PC-3 (cell line): ENCODE measurements at regions not wholly inside any gene's neighbourhood (a gene's known extent, or its start where the extent isn't known, plus 50 kb on each side); places are given as distances from the start of the nearest gene placed in this dataset.

Source experiments
- ATAC-seq: fragments of 200-7000 bp; cut with Tn5 transposase; 2 replicates; pipeline ENCODE4 v1.9.1; 2020; ENCODE audit warnings: mild to moderate bottlenecking, moderate library complexity
- BruUV-seq: library from RNA; stranded (reverse); fragments of 400-500 nt; replicated peaks from 2 replicates; lab custom pipeline; 2021; lab: Mats Ljungman, UMichigan
- CTCF ChIA-PET: fragments of 300-600 bp; sonication (Branson Sonifier 250); formaldehyde crosslinking; loops from one replicate; lab custom pipeline; 2022; ENCODE audit warnings: antibody characterized with exemption; lab: Charles Lee
- POLR2A ChIA-PET: fragments of 300-600 bp; sonication (Branson Sonifier 250); formaldehyde crosslinking; loops from one replicate; lab custom pipeline; 2022; ENCODE audit warnings: antibody characterized with exemption; ENCODE audit not compliant: unreplicated experiment; lab: Charles Lee
- DNase-seq: peaks from one replicate; pipeline ENCODE4 v3.0.0-alpha.2; 2015
- H2AFZ ChIP-seq: fragments of 300-600 bp; sonication (generic); 2 replicates; pipeline ENCODE4 v1.6.0; 2016; ENCODE audit warnings: antibody characterized with exemption, low read length
- H3F3A ChIP-seq: fragments of 300-600 bp; sonication (generic); one replicate; pipeline ENCODE4 v1.6.0; 2017; ENCODE audit warnings: antibody characterized with exemption, low read length, control low read depth, mild to moderate bottlenecking; ENCODE audit not compliant: unreplicated experiment
- H3K27ac ChIP-seq: fragments of 300-600 bp; sonication (generic); 2 replicates; pipeline ENCODE4 v1.5.1; 2016; ENCODE audit warnings: mild to moderate bottlenecking, low read length
- H3K27me3 ChIP-seq: fragments of 300-600 bp; sonication (generic); 2 replicates; pipeline ENCODE4 v1.6.1; 2016; ENCODE audit warnings: low read length, mixed read lengths
- H3K36me3 ChIP-seq: fragments of 300-600 bp; sonication (generic); 2 replicates; pipeline ENCODE4 v1.6.1; 2016; ENCODE audit warnings: low read depth, mixed run types, low read length, mixed read lengths
- H3K4me1 ChIP-seq: fragments of 300-600 bp; sonication (generic); 2 replicates; pipeline ENCODE4 v1.5.1; 2016; ENCODE audit warnings: low read length; ENCODE audit not compliant: insufficient read depth
- H3K4me2 ChIP-seq: fragments of 300-600 bp; sonication (generic); 2 replicates; pipeline ENCODE4 v1.6.0; 2016; ENCODE audit warnings: low read length
- H3K4me3 ChIP-seq: fragments of 300-600 bp; sonication (generic); 2 replicates; pipeline ENCODE4 v1.5.1; 2016; ENCODE audit warnings: mild to moderate bottlenecking, low read length, mixed read lengths
- H3K79me2 ChIP-seq: fragments of 300-600 bp; sonication (generic); 2 replicates; pipeline ENCODE4 v1.6.1; 2017; ENCODE audit warnings: low read length, mixed read lengths
- H3K9ac ChIP-seq: fragments of 300-600 bp; sonication (generic); 2 replicates; pipeline ENCODE4 v1.6.0; 2016; ENCODE audit warnings: mild to moderate bottlenecking, low read length
- H3K9me2 ChIP-seq: fragments of 300-600 bp; sonication (generic); replicated peaks from 2 replicates; pipeline ENCODE4 v1.6.1; 2016; ENCODE audit warnings: mixed run types, low read length, mixed read lengths
- H3K9me3 ChIP-seq: fragments of 300-600 bp; sonication (generic); 2 replicates; pipeline ENCODE4 v1.6.1; 2016; ENCODE audit warnings: low read length, mixed read lengths
- H4K20me1 ChIP-seq: fragments of 300-600 bp; sonication (generic); 2 replicates; pipeline ENCODE4 v1.6.1; 2016; ENCODE audit warnings: low read length, mixed read lengths
- CTCF ChIP-seq: fragments of 300-600 bp; sonication (generic); conservative IDR thresholded peaks from 2 replicates; pipeline ENCODE4 v1.5.1; 2017; ENCODE audit warnings: antibody characterized with exemption, low read depth, mild to moderate bottlenecking, low read length
- EZH2 ChIP-seq: fragments of 300-600 bp; sonication (generic); IDR thresholded peaks from one replicate; pipeline ENCODE4 v1.6.1; 2017; ENCODE audit warnings: antibody characterized with exemption, mild to moderate bottlenecking, low read length; ENCODE audit not compliant: unreplicated experiment
- EZH2phosphoT487 ChIP-seq: fragments of 300-600 bp; sonication (generic); IDR thresholded peaks from 2 replicates; pipeline ENCODE4 v1.6.1; 2018; ENCODE audit warnings: mild to moderate bottlenecking, antibody characterized with exemption, low read length, borderline replicate concordance
- intact Hi-C: fragments of 100-400 bp; cut with micrococcal nuclease; formaldehyde crosslinking; loops from 2 replicates; pipeline ENCODE4 v1.9.0; 2023

- Histone ChIP-seq H3K9me3 (no peaks in the 10 kb centered on the region), H3K79me2 (no peaks in the 10 kb centered on the region), H3K27me3 (no peaks in the 10 kb centered on the region), H3K4me3 (no peak overlapping the region), H3K9me2 (no peaks in the 10 kb centered on the region), H4K20me1 (no peaks in the 10 kb centered on the region), H3F3A (no peaks in the 10 kb centered on the region), H3K4me1 (no peaks in the 10 kb centered on the region), H3K36me3 (no peaks in the 10 kb centered on the region), H2AFZ (no peak overlapping the region), H3K27ac (no peak overlapping the region), H3K9ac (no peak overlapping the region), H3K4me2 (no peak overlapping the region)
- no peak for TF ChIP-seq EZH2
- TF ChIP-seq EZH2phosphoT487, result no peak
- TF ChIP-seq CTCF, result no peak
- ChIA-PET CTCF (no interaction called here), POLR2A (no interaction called here)
- ATAC-seq (no peak), DNase-seq (no peak)
- no TSS peak for BruUV-seq
- intact Hi-C loops, result no loop called here
Measured at GRCh38 chr4:62928483-62928882, 1480.8 kb downstream of the TECRL start.

- intact Hi-C loops, result no loop called here
- no peak overlapping the region for H3K27ac ChIP-seq
- no peaks in the 10 kb centered on the region for H3K27me3 ChIP-seq
- no peak overlapping the region for H3K4me3 ChIP-seq
- no peaks in the 10 kb centered on the region for H3F3A ChIP-seq
- no peak overlapping the region for H3K4me2 ChIP-seq
- no peaks in the 10 kb centered on the region for H3K9me3 ChIP-seq
- H3K9ac ChIP-seq, result no peak overlapping the region
- H4K20me1 ChIP-seq, result no peaks in the 10 kb centered on the region
- POLR2A ChIA-PET, result interaction anchor here (0.6 kb wide), 1 partner anchor 41 kb away, joined by 4 read pairs; no protein-coding TSS in a partner anchor
- H2AFZ ChIP-seq, result no peak overlapping the region
- CTCF ChIA-PET, result no interaction called here
- no peaks in the 10 kb centered on the region for H3K36me3 ChIP-seq
- DNase-seq (no peak), ATAC-seq (no peak)
- TF ChIP-seq CTCF, result no peak
- TF ChIP-seq EZH2phosphoT487, result no peak
- TF ChIP-seq EZH2, result no peak
- H3K4me1 ChIP-seq, result no peaks in the 10 kb centered on the region
- no peaks in the 10 kb centered on the region for H3K79me2 ChIP-seq
- no TSS peak for BruUV-seq
- H3K9me2 ChIP-seq, result no peaks in the 10 kb centered on the region
Measured at GRCh38 chr4:62927574-62927973, 1481.7 kb downstream of the TECRL start.

GRCh38 chr4:62923783-62924182 lies 1485.5 kb downstream of the TECRL start:
- CTCF ChIA-PET, result no interaction called here
- Histone ChIP-seq H3K27me3 (no peaks in the 10 kb centered on the region), H3K9ac (no peak overlapping the region), H3K36me3 (no peaks in the 10 kb centered on the region), H3K9me3 (no peaks in the 10 kb centered on the region), H3F3A (no peaks in the 10 kb centered on the region), H2AFZ (0 out of 2 replicates have a peak overlapping the region, but pooled peaks have one; percentile 26), H3K9me2 (no peaks in the 10 kb centered on the region), H3K4me3 (no peak overlapping the region), H3K4me1 (no peaks in the 10 kb centered on the region), H3K79me2 (no peaks in the 10 kb centered on the region), H4K20me1 (no peaks in the 10 kb centered on the region), H3K4me2 (no peak overlapping the region), H3K27ac (no peak overlapping the region)
- DNase-seq (no peak), ATAC-seq (no peak)
- POLR2A ChIA-PET, result no interaction called here
- TF ChIP-seq EZH2phosphoT487, result no peak
- TF ChIP-seq EZH2, result no peak
- no peak for TF ChIP-seq CTCF
- intact Hi-C loops, result no loop called here
- no TSS peak for BruUV-seq
